ENCODE measurements at regions not wholly inside any gene's neighbourhood (a gene's known extent, or its start where the extent isn't known, plus 50 kb on each side); places are given as distances from the start of the nearest gene placed in this dataset.

- no peak for TF ChIP-seq CTCF (IDR thresholded peaks at IDR 0.05; ENCODE audit: borderline replicate concordance, extremely low read depth, low read length, poor library complexity, severe bottlenecking)
- TF ChIP-seq EZH2 (IDR thresholded peaks at IDR 0.05; ENCODE audit: borderline replicate concordance, low read depth, low read length, severe bottlenecking), result no peak
These were observed 580.0 kb downstream of the SUCLG1 start for GRCh38 chr2:83879127-83879526.
